ENCODE measurements at regions not wholly inside any gene's neighbourhood (a gene's known extent, or its start where the extent isn't known, plus 50 kb on each side); places are given as distances from the start of the nearest gene placed in this dataset.
"Not testable (repeated sequence)": the region's sequence is repeated elsewhere in the genome, so short reads cannot be mapped to it uniquely, and the experiment has no call there.

GRCh38 chr6:16902502-16902901, 141.2 kb upstream of the ATXN1 start:
- DNase-seq: no peak

- no peak for DNase-seq
Measured at GRCh38 chr6:16901782-16902181, 140.5 kb upstream of the ATXN1 start.

- DNase-seq: no peak
Measured at GRCh38 chr6:16901306-16901705, 140.0 kb upstream of the ATXN1 start.

GRCh38 chr6:16898640-16899396, 137.6 kb upstream of the ATXN1 start:
- no peak for DNase-seq

GRCh38 chr6:16897669-16898068, 136.4 kb upstream of the ATXN1 start:
- no peak for DNase-seq

- DNase-seq: no peak
Measured at GRCh38 chr6:16894301-16894700, 133.0 kb upstream of the ATXN1 start.

GRCh38 chr6:16891110-16891509, 129.8 kb upstream of the ATXN1 start:
- not testable (repeated sequence) for DNase-seq

- DNase-seq: no peak
Measured at GRCh38 chr6:16885411-16886160, 124.3 kb upstream of the ATXN1 start.

- no peak for DNase-seq
Measured at GRCh38 chr6:16884526-16884925, 123.3 kb upstream of the ATXN1 start.

- DNase-seq: no peak
Measured at GRCh38 chr6:16883414-16883813, 122.2 kb upstream of the ATXN1 start.

GRCh38 chr6:16882230-16882629, 121.0 kb upstream of the ATXN1 start:
- DNase-seq: no peak

- DNase-seq: not testable (repeated sequence)
Measured at GRCh38 chr6:16876852-16877251, 115.6 kb upstream of the ATXN1 start.

- DNase-seq: no peak
Measured at GRCh38 chr6:16876201-16876600, 114.9 kb upstream of the ATXN1 start.

- DNase-seq: no peak
Measured at GRCh38 chr6:16873698-16874097, 112.4 kb upstream of the ATXN1 start.

- DNase-seq: no peak
Measured at GRCh38 chr6:16872543-16873235, 111.4 kb upstream of the ATXN1 start.

- no peak for DNase-seq
Measured at GRCh38 chr6:16871047-16871446, 109.8 kb upstream of the ATXN1 start.

- no peak for DNase-seq
Measured at GRCh38 chr6:16868968-16869367, 107.7 kb upstream of the ATXN1 start.

- no peak for DNase-seq
Measured at GRCh38 chr6:16857969-16858592, 96.8 kb upstream of the ATXN1 start.

- no peak for DNase-seq
Measured at GRCh38 chr6:16855460-16855859, 94.2 kb upstream of the ATXN1 start.

GRCh38 chr6:16854986-16855385, 93.7 kb upstream of the ATXN1 start:
- no peak for DNase-seq

- DNase-seq: no peak
Measured at GRCh38 chr6:16852671-16853070, 91.4 kb upstream of the ATXN1 start.

- no peak for DNase-seq
Measured at GRCh38 chr6:16851758-16852157, 90.5 kb upstream of the ATXN1 start.

GRCh38 chr6:16851044-16851540, 89.8 kb upstream of the ATXN1 start:
- DNase-seq: no peak

Measured in activated gamma-delta T cell treated with Interleukin-2 at 50 U/mL for 16 hours (primary cell).